ENCODE measurements at regions not wholly inside any gene's neighbourhood (a gene's known extent, or its start where the extent isn't known, plus 50 kb on each side); places are given as distances from the start of the nearest gene placed in this dataset.

- TF ChIP-seq TARDBP (IDR thresholded peaks at IDR 0.05) (no peak), ARNT (IDR thresholded peaks at IDR 0.05) (no peak), LEF1 (IDR thresholded peaks at IDR 0.05; ENCODE audit: borderline replicate concordance) (no peak), HDGF (IDR thresholded peaks at IDR 0.05; ENCODE audit: borderline replicate concordance) (no peak), FOXK2 (IDR thresholded peaks at IDR 0.05) (no peak), SP1 (IDR thresholded peaks at IDR 0.05) (no peak), CTBP1 (IDR thresholded peaks at IDR 0.05; ENCODE audit: borderline replicate concordance) (no peak), SUZ12 (IDR thresholded peaks at IDR 0.05) (no peak), ELF4 (IDR thresholded peaks at IDR 0.05) (no peak)
Observed at GRCh38 chr6:4599924-4600323, 176.3 kb upstream of the CDYL start.

Measured in HEK293T (cell line).